Lower leg skin (tissue), 3 donors: ENCODE measurements at regions not wholly inside any gene's neighbourhood (a gene's known extent, or its start where the extent isn't known, plus 50 kb on each side); places are given as distances from the start of the nearest gene placed in this dataset.

Experiments used
- CTCF ChIP-seq, 3 donors: fragments of 450-650 bp; IDR thresholded peaks; one replicate each; pipeline ENCODE4 v1.5.1; 2016; ENCODE audit warnings: antibody characterized with exemption in 3 of 3, mild to moderate bottlenecking in 3 of 3, moderate library complexity in 2 of 3
- POLR2A ChIP-seq, 2 donors: fragments of 450-650 bp; IDR thresholded peaks; one replicate each; pipeline ENCODE4 v1.6.1; 2016 to 2017; ENCODE audit warnings: antibody characterized with exemption in 2 of 2, mild to moderate bottlenecking in 1 of 2, moderate library complexity in 1 of 2

- TF ChIP-seq CTCF (IDR thresholded peaks at IDR 0.05) (no peak), POLR2A (IDR thresholded peaks at IDR 0.05) (no peak)
Measured at GRCh38 chr17:22669721-22670120, 977.4 kb downstream of the KCNJ18 start.
